ENCODE measurements at regions not wholly inside any gene's neighbourhood (a gene's known extent, or its start where the extent isn't known, plus 50 kb on each side); places are given as distances from the start of the nearest gene placed in this dataset.

- DNase-seq (ENCODE audit: extremely low read depth in 1 of 2, low read depth in 1 of 2), result no peak
These were observed 134.1 kb upstream of the HES1 start for GRCh38 chr3:194001728-194002459.

- DNase-seq (ENCODE audit: extremely low read depth in 1 of 2, low read depth in 1 of 2), result no peak
These were observed 132.6 kb upstream of the HES1 start for GRCh38 chr3:194003114-194004057.

- no peak for DNase-seq (ENCODE audit: extremely low read depth in 1 of 2, low read depth in 1 of 2)
These were observed 129.9 kb upstream of the HES1 start for GRCh38 chr3:194005930-194006501.

- no peak for DNase-seq (ENCODE audit: extremely low read depth in 1 of 2, low read depth in 1 of 2)
These were observed 128.2 kb upstream of the HES1 start for GRCh38 chr3:194007592-194008337.

GRCh38 chr3:194009019-194009418, 126.9 kb upstream of the HES1 start:
- no peak for DNase-seq (ENCODE audit: extremely low read depth in 1 of 2, low read depth in 1 of 2)

GRCh38 chr3:194009892-194010533, 125.9 kb upstream of the HES1 start:
- DNase-seq (ENCODE audit: extremely low read depth in 1 of 2, low read depth in 1 of 2), result no peak

- no peak for DNase-seq (ENCODE audit: extremely low read depth in 1 of 2, low read depth in 1 of 2)
These were observed 124.1 kb upstream of the HES1 start for GRCh38 chr3:194011807-194012206.

- DNase-seq (ENCODE audit: extremely low read depth in 1 of 2, low read depth in 1 of 2), result no peak
These were observed 122.0 kb upstream of the HES1 start for GRCh38 chr3:194013928-194014327.

GRCh38 chr3:194014756-194015155, 121.2 kb upstream of the HES1 start:
- DNase-seq (ENCODE audit: extremely low read depth in 1 of 2, low read depth in 1 of 2), result no peak

GRCh38 chr3:194019398-194020165, 116.4 kb upstream of the HES1 start:
- DNase-seq (ENCODE audit: extremely low read depth in 1 of 2, low read depth in 1 of 2), result no peak

- no peak for DNase-seq (ENCODE audit: extremely low read depth in 1 of 2, low read depth in 1 of 2)
These were observed 113.9 kb upstream of the HES1 start for GRCh38 chr3:194022052-194022451.

- no peak for DNase-seq (ENCODE audit: extremely low read depth in 1 of 2, low read depth in 1 of 2)
These were observed 113.1 kb upstream of the HES1 start for GRCh38 chr3:194022816-194023215.

GRCh38 chr3:194023501-194024280, 112.3 kb upstream of the HES1 start:
- no peak for DNase-seq (ENCODE audit: extremely low read depth in 1 of 2, low read depth in 1 of 2)

GRCh38 chr3:194025119-194025518, 110.8 kb upstream of the HES1 start:
- no peak for DNase-seq (ENCODE audit: extremely low read depth in 1 of 2, low read depth in 1 of 2)

GRCh38 chr3:194025951-194026350, 110.0 kb upstream of the HES1 start:
- no peak for DNase-seq (ENCODE audit: extremely low read depth in 1 of 2, low read depth in 1 of 2)

- no peak for DNase-seq (ENCODE audit: extremely low read depth in 1 of 2, low read depth in 1 of 2)
These were observed 107.4 kb upstream of the HES1 start for GRCh38 chr3:194028434-194029004.

GRCh38 chr3:194029846-194030245, 106.1 kb upstream of the HES1 start:
- no peak for DNase-seq (ENCODE audit: extremely low read depth in 1 of 2, low read depth in 1 of 2)

GRCh38 chr3:194030372-194030771, 105.6 kb upstream of the HES1 start:
- DNase-seq (ENCODE audit: extremely low read depth in 1 of 2, low read depth in 1 of 2), result no peak

GRCh38 chr3:194031349-194031748, 104.6 kb upstream of the HES1 start:
- DNase-seq (ENCODE audit: extremely low read depth in 1 of 2, low read depth in 1 of 2), result no peak
